ENCODE measurements at regions not wholly inside any gene's neighbourhood (a gene's known extent, or its start where the extent isn't known, plus 50 kb on each side); places are given as distances from the start of the nearest gene placed in this dataset.

GRCh38 chr2:147469471-147469870, 375.4 kb upstream of the ACVR2A start:
- no peaks in the 10 kb centered on the region for H3K36me3 ChIP-seq
- H3K4me3 ChIP-seq (ENCODE audit: low read depth in 1 of 2, low read length in 1 of 2) = no peak overlapping the region
- H3K27me3 ChIP-seq = no peaks in the 10 kb centered on the region
- H3K4me1 ChIP-seq (ENCODE audit: control insufficient read depth in 1 of 2, insufficient read depth in 1 of 2, low read depth in 1 of 2, low read length in 1 of 2) = no peaks in the 10 kb centered on the region
- no peaks in the 10 kb centered on the region for H3K9me3 ChIP-seq
- TF ChIP-seq CTCF (IDR thresholded peaks at IDR 0.05) = no peak
- H3K27ac ChIP-seq = no peak overlapping the region

- H3K4me1 ChIP-seq (ENCODE audit: control insufficient read depth in 1 of 2, insufficient read depth in 1 of 2, low read depth in 1 of 2, low read length in 1 of 2) = no peaks in the 10 kb centered on the region
- no peaks in the 10 kb centered on the region for H3K9me3 ChIP-seq
- H3K27me3 ChIP-seq = no peaks in the 10 kb centered on the region
- no peak for TF ChIP-seq CTCF (IDR thresholded peaks at IDR 0.05)
- no peaks in the 10 kb centered on the region for H3K36me3 ChIP-seq
- H3K4me3 ChIP-seq (ENCODE audit: low read depth in 1 of 2, low read length in 1 of 2) = no peak overlapping the region
- H3K27ac ChIP-seq = no peak overlapping the region
These were observed 375.9 kb upstream of the ACVR2A start for GRCh38 chr2:147468963-147469362.

- H3K4me1 ChIP-seq (ENCODE audit: control insufficient read depth in 1 of 2, insufficient read depth in 1 of 2, low read depth in 1 of 2, low read length in 1 of 2) = no peaks in the 10 kb centered on the region
- no peaks in the 10 kb centered on the region for H3K36me3 ChIP-seq
- no peak overlapping the region for H3K4me3 ChIP-seq (ENCODE audit: low read depth in 1 of 2, low read length in 1 of 2)
- H3K9me3 ChIP-seq = no peaks in the 10 kb centered on the region
- H3K27ac ChIP-seq = no peak overlapping the region
- H3K27me3 ChIP-seq = no peaks in the 10 kb centered on the region
- no peak for TF ChIP-seq CTCF (IDR thresholded peaks at IDR 0.05)
These were observed 376.5 kb upstream of the ACVR2A start for GRCh38 chr2:147468349-147468748.

- TF ChIP-seq CTCF (IDR thresholded peaks at IDR 0.05) = no peak
- H3K9me3 ChIP-seq = no peaks in the 10 kb centered on the region
These were observed 377.4 kb upstream of the ACVR2A start for GRCh38 chr2:147467441-147467840.

GRCh38 chr2:147464737-147465357, 380.0 kb upstream of the ACVR2A start:
- Histone ChIP-seq H3K9me3 (no peaks in the 10 kb centered on the region), H3K4me1 (ENCODE audit: control insufficient read depth in 1 of 2, insufficient read depth in 1 of 2, low read depth in 1 of 2, low read length in 1 of 2) (no peaks in the 10 kb centered on the region), H3K27me3 (no peaks in the 10 kb centered on the region), H3K27ac (no peak overlapping the region), H3K4me3 (ENCODE audit: low read depth in 1 of 2, low read length in 1 of 2) (no peak overlapping the region), H3K36me3 (no peaks in the 10 kb centered on the region)
- TF ChIP-seq CTCF (IDR thresholded peaks at IDR 0.05) = no peak

More at GRCh38 chr2:147467441-147467840, 377.4 kb upstream of the ACVR2A start:
- H3K27ac ChIP-seq = no peak overlapping the region
- no peaks in the 10 kb centered on the region for H3K27me3 ChIP-seq
- H3K36me3 ChIP-seq = no peaks in the 10 kb centered on the region
- H3K4me1 ChIP-seq (ENCODE audit: control insufficient read depth in 1 of 2, insufficient read depth in 1 of 2, low read depth in 1 of 2, low read length in 1 of 2) = no peaks in the 10 kb centered on the region
- no peak overlapping the region for H3K4me3 ChIP-seq (ENCODE audit: low read depth in 1 of 2, low read length in 1 of 2)

Data from neutrophil (primary cell).